ENCODE measurements at regions not wholly inside any gene's neighbourhood (a gene's known extent, or its start where the extent isn't known, plus 50 kb on each side); places are given as distances from the start of the nearest gene placed in this dataset.

GRCh38 chr4:126961661-126962060 lies 671.1 kb upstream of the INTU start:
- TF ChIP-seq SPI1 (IDR thresholded peaks at IDR 0.05; ENCODE audit: low read depth, low read length) (no peak), POLR2AphosphoS5 (IDR thresholded peaks at IDR 0.05; ENCODE audit: low read depth, low read length) (no peak)
